ENCODE measurements at regions not wholly inside any gene's neighbourhood (a gene's known extent, or its start where the extent isn't known, plus 50 kb on each side); places are given as distances from the start of the nearest gene placed in this dataset.

DNA sequence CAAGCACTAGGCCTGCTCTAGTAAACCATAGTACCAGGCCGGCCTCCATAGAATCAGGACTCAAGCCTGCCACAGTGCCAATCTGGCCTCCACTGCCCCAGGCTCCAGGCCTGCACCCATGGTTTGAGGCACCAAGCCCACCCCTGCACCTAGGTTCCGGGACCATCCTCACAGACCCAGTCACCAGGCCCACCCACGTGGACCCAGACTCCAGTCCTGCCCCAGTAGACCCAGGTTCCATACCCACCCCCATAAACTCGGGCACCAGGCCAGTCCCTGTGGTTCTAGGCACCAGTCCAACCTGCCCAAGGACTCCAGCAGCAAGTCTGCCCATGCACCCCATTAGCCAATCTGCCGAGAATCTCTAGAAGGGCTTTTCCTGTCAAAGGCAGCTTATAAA, 501.8 kb upstream of the TMPO start:
- H3K9me3 ChIP-seq (ENCODE audit: control insufficient read depth in 2 of 3, low read length in 3 of 3): no peaks in the 10 kb centered on the region
- Mint-ChIP-seq H3K4me1 (no peaks in the 10 kb centered on the region), H3K36me3 (no peaks in the 10 kb centered on the region), H3K27me3 (peaks cover 0 to 5% (median 0%) of the 10 kb centered on the region in 5 donors), H3K9me3 (peaks cover 0 to 19% (median 5%) of the 10 kb centered on the region in 11 donors), H3K27ac (no peak overlapping the region), H3K4me3 (no peak overlapping the region)
- H3K36me3 ChIP-seq (ENCODE audit: control insufficient read depth in 2 of 3, insufficient read depth in 3 of 3, low read length in 3 of 3): no peaks in the 10 kb centered on the region
- CTCF ChIA-PET: no interaction called here
- no peak for ATAC-seq
- intact Hi-C loops (cut with micrococcal nuclease): no loop called here
- POLR2A ChIA-PET: no interaction called here
- no peak overlapping the region for H3K27ac ChIP-seq (ENCODE audit: low read depth, low read length)
- no peak overlapping the region for H3K4me3 ChIP-seq (ENCODE audit: low read length)
- no peaks in the 10 kb centered on the region for H3K27me3 ChIP-seq (ENCODE audit: control insufficient read depth in 2 of 2, insufficient read depth in 2 of 2, low read length in 2 of 2)
- no peaks in the 10 kb centered on the region for H3K4me1 ChIP-seq (ENCODE audit: control insufficient read depth in 2 of 2, insufficient read depth in 2 of 2, low read length in 2 of 2)
- DNase-seq: no peak

DNA sequence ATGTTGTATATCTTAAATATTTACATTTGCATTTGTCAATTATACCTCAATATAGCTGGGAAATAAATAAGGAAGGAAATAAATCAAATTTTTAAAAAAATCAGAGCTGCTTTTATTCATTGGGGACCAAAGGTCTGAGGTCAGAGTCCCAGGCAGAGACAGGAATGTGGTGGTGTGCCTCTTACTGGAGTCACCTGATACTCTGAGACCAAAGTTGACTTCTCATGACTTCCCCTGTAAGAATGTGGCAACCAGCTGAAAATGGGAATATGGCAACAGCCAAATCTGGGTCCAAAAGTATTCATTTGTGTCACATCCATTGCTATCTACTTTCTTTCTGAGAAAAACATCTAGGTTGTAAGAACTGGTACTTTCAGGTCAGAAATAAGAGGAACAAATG, 496.6 kb upstream of the TMPO start:
- POLR2A ChIA-PET: no interaction called here
- ATAC-seq (no peak), DNase-seq (no peak)
- Histone ChIP-seq H3K4me1 (ENCODE audit: control insufficient read depth in 2 of 2, insufficient read depth in 2 of 2, low read length in 2 of 2) (no peaks in the 10 kb centered on the region), H3K36me3 (ENCODE audit: control insufficient read depth in 2 of 3, insufficient read depth in 3 of 3, low read length in 3 of 3) (no peaks in the 10 kb centered on the region), H3K27me3 (ENCODE audit: control insufficient read depth in 2 of 2, insufficient read depth in 2 of 2, low read length in 2 of 2) (no peaks in the 10 kb centered on the region), H3K4me3 (ENCODE audit: low read length) (no peak overlapping the region), H3K27ac (ENCODE audit: low read depth, low read length) (no peak overlapping the region), H3K9me3 (ENCODE audit: control insufficient read depth in 2 of 3, low read length in 3 of 3) (no peaks in the 10 kb centered on the region)
- Mint-ChIP-seq H3K36me3 (peaks cover 0 to 4% (median 0%) of the 10 kb centered on the region in 5 donors), H3K9me3 (peaks cover 0 to 14% (median 4%) of the 10 kb centered on the region in 11 donors), H3K27ac (no peak overlapping the region), H3K27me3 (peaks cover 0 to 5% (median 0%) of the 10 kb centered on the region in 5 donors), H3K4me1 (no peaks in the 10 kb centered on the region), H3K4me3 (no peak overlapping the region)
- intact Hi-C loops (cut with micrococcal nuclease): no loop called here
- CTCF ChIA-PET: interaction anchor here (0.6 kb wide), 1 partner anchor 1294 kb away, joined by 4 read pairs; no protein-coding TSS in a partner anchor

DNA sequence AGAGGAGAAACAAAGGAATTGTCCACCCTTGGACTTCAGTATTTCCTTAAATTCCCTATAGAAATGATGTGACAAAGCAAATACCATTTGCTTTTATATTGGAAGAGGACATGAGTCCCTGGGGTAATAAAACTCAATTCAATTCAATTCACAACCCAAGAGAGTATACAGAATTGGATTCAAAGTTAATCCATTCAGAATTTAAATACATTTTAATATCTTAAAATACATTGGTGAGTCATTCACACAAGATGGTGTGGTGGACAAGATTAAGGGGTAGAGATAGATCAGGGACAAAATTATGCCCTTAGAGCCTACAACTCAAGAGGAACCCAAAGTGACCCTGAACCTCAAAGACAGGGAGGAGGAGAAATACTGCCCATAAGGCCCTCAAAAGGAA, 495.0 kb upstream of the TMPO start:
- H3K4me3 ChIP-seq (ENCODE audit: low read length): no peak overlapping the region
- Mint-ChIP-seq H3K27ac (no peak overlapping the region), H3K27me3 (peaks cover 0 to 6% (median 0%) of the 10 kb centered on the region in 5 donors), H3K36me3 (peaks cover 0 to 4% (median 0%) of the 10 kb centered on the region in 5 donors), H3K9me3 (peaks cover 0 to 12% (median 2%) of the 10 kb centered on the region in 11 donors), H3K4me3 (no peak overlapping the region), H3K4me1 (no peaks in the 10 kb centered on the region)
- DNase-seq (no peak), ATAC-seq (no peak)
- no peaks in the 10 kb centered on the region for H3K27me3 ChIP-seq (ENCODE audit: control insufficient read depth in 2 of 2, insufficient read depth in 2 of 2, low read length in 2 of 2)
- POLR2A ChIA-PET: no interaction called here
- H3K27ac ChIP-seq (ENCODE audit: low read depth, low read length): no peak overlapping the region
- intact Hi-C loops (cut with micrococcal nuclease): no loop called here
- H3K4me1 ChIP-seq (ENCODE audit: control insufficient read depth in 2 of 2, insufficient read depth in 2 of 2, low read length in 2 of 2): no peaks in the 10 kb centered on the region
- no peaks in the 10 kb centered on the region for H3K36me3 ChIP-seq (ENCODE audit: control insufficient read depth in 2 of 3, insufficient read depth in 3 of 3, low read length in 3 of 3)
- CTCF ChIA-PET: no interaction called here
- no peaks in the 10 kb centered on the region for H3K9me3 ChIP-seq (ENCODE audit: control insufficient read depth in 2 of 3, low read length in 3 of 3)

DNA sequence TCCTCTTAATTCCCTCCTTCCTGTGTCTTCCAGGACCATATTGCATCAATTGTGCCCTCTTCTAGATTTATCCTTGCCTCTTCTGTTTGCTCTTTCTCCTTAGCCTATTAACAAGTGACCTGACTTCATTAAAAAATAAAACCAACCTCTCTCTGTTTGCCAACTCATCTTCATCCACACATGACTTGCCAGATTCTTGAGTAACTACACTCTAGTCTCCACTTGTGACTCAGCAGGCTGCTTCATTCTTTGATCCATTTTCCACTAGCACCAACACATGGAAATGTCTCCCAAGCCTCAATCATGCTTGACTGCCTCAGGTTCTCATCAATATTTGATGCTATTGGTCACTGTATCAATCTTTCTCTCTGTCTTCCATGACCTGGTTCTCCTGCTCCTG, 492.4 kb upstream of the TMPO start:
- Histone ChIP-seq H3K36me3 (ENCODE audit: control insufficient read depth in 2 of 3, insufficient read depth in 3 of 3, low read length in 3 of 3) (no peaks in the 10 kb centered on the region), H3K9me3 (ENCODE audit: control insufficient read depth in 2 of 3, low read length in 3 of 3) (no peaks in the 10 kb centered on the region), H3K27me3 (ENCODE audit: control insufficient read depth in 2 of 2, insufficient read depth in 2 of 2, low read length in 2 of 2) (no peaks in the 10 kb centered on the region), H3K27ac (ENCODE audit: low read depth, low read length) (no peak overlapping the region), H3K4me3 (ENCODE audit: low read length) (no peak overlapping the region), H3K4me1 (ENCODE audit: control insufficient read depth in 2 of 2, insufficient read depth in 2 of 2, low read length in 2 of 2) (no peaks in the 10 kb centered on the region)
- POLR2A ChIA-PET: interaction anchor here (0.5 kb wide), 1 partner anchor 149 kb away, joined by 3 read pairs; no protein-coding TSS in a partner anchor
- no peak overlapping the region for H3K4me3 Mint-ChIP-seq
- H3K9me3 Mint-ChIP-seq: peaks cover 0 to 11% (median 0%) of the 10 kb centered on the region in 11 donors
- ATAC-seq (no peak), DNase-seq (no peak)
- no peaks in the 10 kb centered on the region for H3K4me1 Mint-ChIP-seq
- H3K36me3 Mint-ChIP-seq: peaks cover 0 to 4% (median 0%) of the 10 kb centered on the region in 5 donors
- intact Hi-C loops (cut with micrococcal nuclease): no loop called here
- H3K27ac Mint-ChIP-seq: no peak overlapping the region
- peaks cover 0 to 6% (median 0%) of the 10 kb centered on the region in 5 donors for H3K27me3 Mint-ChIP-seq
- CTCF ChIA-PET: no interaction called here

DNA sequence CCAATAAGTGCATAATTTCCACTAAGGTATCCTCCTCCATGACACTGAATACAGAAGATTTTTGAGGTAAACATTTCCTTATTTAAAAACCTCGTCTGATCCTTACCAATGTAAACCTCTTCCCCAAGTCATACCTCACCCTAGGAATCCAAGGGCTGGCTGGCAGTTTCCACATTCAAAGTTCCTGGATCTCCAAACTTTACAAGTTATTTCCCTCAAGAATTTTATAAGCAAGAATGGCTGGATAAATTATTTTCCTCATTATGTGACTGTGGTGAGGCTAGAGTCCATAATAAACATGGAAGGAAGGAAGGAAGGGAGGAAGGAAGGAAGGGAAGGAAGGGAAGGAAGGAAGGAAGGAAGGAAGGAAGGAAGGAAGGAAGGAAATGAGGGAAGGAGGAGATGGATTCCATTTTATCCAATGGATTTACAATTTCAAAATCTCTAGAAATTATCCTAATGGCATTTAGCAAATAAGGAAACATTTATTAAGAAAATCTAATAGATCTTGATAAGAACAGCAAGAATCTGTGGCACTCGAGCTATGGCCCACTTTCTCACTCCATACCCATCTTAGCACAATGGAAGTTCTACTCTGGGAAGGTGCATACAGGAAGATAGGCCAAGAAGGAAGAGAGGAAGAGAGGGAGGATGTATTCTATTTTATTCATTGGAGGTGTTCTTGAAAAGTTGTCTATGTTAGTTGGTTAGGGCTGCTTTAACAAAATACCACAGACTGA, 477.8 kb upstream of the TMPO start:
- H3K36me3 ChIP-seq (ENCODE audit: control insufficient read depth in 2 of 3, insufficient read depth in 3 of 3, low read length in 3 of 3): no peaks in the 10 kb centered on the region
- Mint-ChIP-seq H3K36me3 (no peaks in the 10 kb centered on the region), H3K4me3 (no peak overlapping the region), H3K27ac (no peak overlapping the region), H3K4me1 (no peaks in the 10 kb centered on the region), H3K27me3 (no peaks in the 10 kb centered on the region), H3K9me3 (peaks cover 0 to 13% (median 5%) of the 10 kb centered on the region in 11 donors)
- H3K4me1 ChIP-seq (ENCODE audit: control insufficient read depth in 2 of 2, insufficient read depth in 2 of 2, low read length in 2 of 2): no peaks in the 10 kb centered on the region
- H3K9me3 ChIP-seq (ENCODE audit: control insufficient read depth in 2 of 3, low read length in 3 of 3): no peaks in the 10 kb centered on the region
- H3K4me3 ChIP-seq (ENCODE audit: low read length): no peak overlapping the region
- DNase-seq: no peak
- intact Hi-C loops (cut with micrococcal nuclease): no loop called here
- H3K27me3 ChIP-seq (ENCODE audit: control insufficient read depth in 2 of 2, insufficient read depth in 2 of 2, low read length in 2 of 2): no peaks in the 10 kb centered on the region
- CTCF ChIA-PET: no interaction called here
- ATAC-seq: no peak
- POLR2A ChIA-PET: no interaction called here
- no peak overlapping the region for H3K27ac ChIP-seq (ENCODE audit: low read depth, low read length)

DNA sequence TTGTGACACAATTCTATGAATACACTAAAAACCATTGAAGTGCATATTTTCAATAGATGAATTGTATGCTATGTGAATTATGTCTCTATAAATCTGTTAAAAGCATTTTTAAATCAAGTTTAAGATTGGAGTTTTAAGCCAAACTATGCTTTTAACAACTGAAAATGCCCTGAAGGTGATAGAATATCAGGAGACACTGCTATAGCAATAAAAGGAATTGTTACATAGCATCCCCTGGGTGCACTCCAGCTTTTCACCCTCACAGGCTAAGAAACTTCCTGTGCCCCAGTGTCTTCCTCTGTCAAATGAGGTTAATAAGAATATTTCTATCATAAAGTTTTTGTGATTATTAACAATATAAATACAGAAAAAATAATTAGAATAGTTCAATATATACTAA, 472.7 kb upstream of the TMPO start:
- intact Hi-C loops (cut with micrococcal nuclease): no loop called here
- DNase-seq: no peak
- H3K27me3 Mint-ChIP-seq: peaks cover 0 to 4% (median 0%) of the 10 kb centered on the region in 5 donors
- no peak for ATAC-seq
- no peaks in the 10 kb centered on the region for H3K36me3 Mint-ChIP-seq
- POLR2A ChIA-PET: no interaction called here
- Histone ChIP-seq H3K27ac (ENCODE audit: low read depth, low read length) (no peak overlapping the region), H3K4me1 (ENCODE audit: control insufficient read depth in 2 of 2, insufficient read depth in 2 of 2, low read length in 2 of 2) (no peaks in the 10 kb centered on the region), H3K27me3 (ENCODE audit: control insufficient read depth in 2 of 2, insufficient read depth in 2 of 2, low read length in 2 of 2) (no peaks in the 10 kb centered on the region), H3K4me3 (ENCODE audit: low read length) (no peak overlapping the region), H3K36me3 (ENCODE audit: control insufficient read depth in 2 of 3, insufficient read depth in 3 of 3, low read length in 3 of 3) (no peaks in the 10 kb centered on the region), H3K9me3 (ENCODE audit: control insufficient read depth in 2 of 3, low read length in 3 of 3) (no peaks in the 10 kb centered on the region)
- CTCF ChIA-PET: no interaction called here
- H3K4me3 Mint-ChIP-seq: no peak overlapping the region
- H3K9me3 Mint-ChIP-seq: peaks cover 0 to 8% (median 7%) of the 10 kb centered on the region in 11 donors
- H3K4me1 Mint-ChIP-seq: no peaks in the 10 kb centered on the region
- no peak overlapping the region for H3K27ac Mint-ChIP-seq

DNA sequence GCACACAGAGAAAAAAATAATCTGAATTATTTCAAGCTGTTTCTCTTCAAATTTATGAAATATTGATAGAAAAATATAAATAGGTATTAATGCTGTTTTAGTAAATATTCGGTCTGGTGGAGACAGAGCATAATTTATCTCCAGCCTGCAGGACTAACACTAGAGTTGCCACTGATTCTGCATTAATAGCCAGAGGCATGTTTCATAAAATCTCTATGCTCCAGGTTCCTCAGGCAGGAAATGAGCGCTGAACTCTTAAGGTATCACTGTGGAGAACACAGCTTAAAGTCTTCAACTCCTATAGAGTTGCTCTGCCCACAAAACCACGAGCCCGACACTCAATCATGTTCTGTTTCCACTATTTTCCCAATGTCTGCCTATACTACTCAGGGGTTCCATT, 470.0 kb upstream of the TMPO start:
- no peak overlapping the region for H3K27ac Mint-ChIP-seq
- Histone ChIP-seq H3K27ac (ENCODE audit: low read depth, low read length) (no peak overlapping the region), H3K9me3 (ENCODE audit: control insufficient read depth in 2 of 3, low read length in 3 of 3) (no peaks in the 10 kb centered on the region), H3K27me3 (ENCODE audit: control insufficient read depth in 2 of 2, insufficient read depth in 2 of 2, low read length in 2 of 2) (no peaks in the 10 kb centered on the region), H3K4me3 (ENCODE audit: low read length) (no peak overlapping the region), H3K4me1 (ENCODE audit: control insufficient read depth in 2 of 2, insufficient read depth in 2 of 2, low read length in 2 of 2) (no peaks in the 10 kb centered on the region), H3K36me3 (ENCODE audit: control insufficient read depth in 2 of 3, insufficient read depth in 3 of 3, low read length in 3 of 3) (no peaks in the 10 kb centered on the region)
- no peak overlapping the region for H3K4me3 Mint-ChIP-seq
- ATAC-seq (no peak), DNase-seq (no peak)
- peaks cover 0 to 10% (median 3%) of the 10 kb centered on the region in 11 donors for H3K9me3 Mint-ChIP-seq
- CTCF ChIA-PET: no interaction called here
- peaks cover 0 to 4% (median 0%) of the 10 kb centered on the region in 5 donors for H3K27me3 Mint-ChIP-seq
- POLR2A ChIA-PET: no interaction called here
- no peaks in the 10 kb centered on the region for H3K36me3 Mint-ChIP-seq
- H3K4me1 Mint-ChIP-seq: no peaks in the 10 kb centered on the region
- intact Hi-C loops (cut with micrococcal nuclease): no loop called here
